Upper lobe of right lung (tissue), 1 donor: ENCODE measurements at regions not wholly inside any gene's neighbourhood (a gene's known extent, or its start where the extent isn't known, plus 50 kb on each side); places are given as distances from the start of the nearest gene placed in this dataset.

Experiments used
- ATAC-seq: fragments of 200-7000 bp; cut with Tn5 transposase; one replicate; pipeline ENCODE4 v1.9.1; 2020; ENCODE audit warnings: mild to moderate bottlenecking, moderate library complexity
- DNase-seq: peaks from one replicate; pipeline ENCODE4 v3.0.0-alpha.2; 2020
- H3K27ac ChIP-seq: fragments of 200-600 bp; one replicate; pipeline ENCODE4 v1.8.0; 2022
- H3K27me3 ChIP-seq: fragments of 200-600 bp; one replicate; pipeline ENCODE4 v1.8.0; 2022; ENCODE audit warnings: mild to moderate bottlenecking
- H3K36me3 ChIP-seq: fragments of 200-600 bp; one replicate; pipeline ENCODE4 v1.8.0; 2022
- H3K4me1 ChIP-seq: fragments of 200-600 bp; one replicate; pipeline ENCODE4 v1.8.0; 2022
- H3K4me3 ChIP-seq: fragments of 200-600 bp; one replicate; pipeline ENCODE4 v1.8.0; 2022; ENCODE audit warnings: mild to moderate bottlenecking
- H3K9me3 ChIP-seq: fragments of 200-600 bp; one replicate; pipeline ENCODE4 v1.8.0; 2022
- intact Hi-C: fragments of 100-400 bp; cut with DNase I; formaldehyde crosslinking; loops from one replicate; pipeline ENCODE4 v1.11.0; 2022
- TF ChIP-seq, protein P1 (sequence below): fragments of 200-600 bp; IDR thresholded peaks from one replicate; pipeline ENCODE4 v1.8.0; 2022; ENCODE audit warnings: antibody characterized with exemption
- donor health status: DM: no; HTN: yes; CAD: no; lungs with severe emphysema.

DNA sequence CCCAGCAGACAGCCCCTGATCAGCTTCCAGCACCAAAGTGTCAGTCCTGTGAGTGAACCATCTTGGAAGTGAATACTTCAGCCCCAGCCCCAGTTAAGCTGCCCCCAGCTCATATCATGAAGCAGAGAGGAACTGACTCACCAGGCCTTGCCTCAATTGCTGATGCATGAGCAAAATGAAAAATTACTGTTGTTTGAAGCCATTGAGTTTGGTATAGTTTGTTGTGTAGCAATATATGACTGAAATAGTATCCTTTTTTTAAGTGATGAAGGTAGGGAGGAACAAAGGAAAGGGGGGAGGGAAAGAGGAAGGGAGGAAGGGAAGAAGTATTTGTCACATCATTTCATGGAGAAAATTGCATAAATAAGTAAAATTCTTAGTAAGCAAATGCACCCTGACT is 266.4 kb downstream of the MAFB start:
- Histone ChIP-seq H3K4me1 (no peaks in the 10 kb centered on the region), H3K9me3 (no peaks in the 10 kb centered on the region), H3K36me3 (no peaks in the 10 kb centered on the region), H3K27ac (no peak overlapping the region), H3K4me3 (no peak overlapping the region), H3K27me3 (no peaks in the 10 kb centered on the region)
- intact Hi-C loops, result no loop called here
- ATAC-seq (no peak), DNase-seq (no peak)
- TF ChIP-seq, protein P1, sequence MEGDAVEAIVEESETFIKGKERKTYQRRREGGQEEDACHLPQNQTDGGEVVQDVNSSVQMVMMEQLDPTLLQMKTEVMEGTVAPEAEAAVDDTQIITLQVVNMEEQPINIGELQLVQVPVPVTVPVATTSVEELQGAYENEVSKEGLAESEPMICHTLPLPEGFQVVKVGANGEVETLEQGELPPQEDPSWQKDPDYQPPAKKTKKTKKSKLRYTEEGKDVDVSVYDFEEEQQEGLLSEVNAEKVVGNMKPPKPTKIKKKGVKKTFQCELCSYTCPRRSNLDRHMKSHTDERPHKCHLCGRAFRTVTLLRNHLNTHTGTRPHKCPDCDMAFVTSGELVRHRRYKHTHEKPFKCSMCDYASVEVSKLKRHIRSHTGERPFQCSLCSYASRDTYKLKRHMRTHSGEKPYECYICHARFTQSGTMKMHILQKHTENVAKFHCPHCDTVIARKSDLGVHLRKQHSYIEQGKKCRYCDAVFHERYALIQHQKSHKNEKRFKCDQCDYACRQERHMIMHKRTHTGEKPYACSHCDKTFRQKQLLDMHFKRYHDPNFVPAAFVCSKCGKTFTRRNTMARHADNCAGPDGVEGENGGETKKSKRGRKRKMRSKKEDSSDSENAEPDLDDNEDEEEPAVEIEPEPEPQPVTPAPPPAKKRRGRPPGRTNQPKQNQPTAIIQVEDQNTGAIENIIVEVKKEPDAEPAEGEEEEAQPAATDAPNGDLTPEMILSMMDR, result no peak

DNA sequence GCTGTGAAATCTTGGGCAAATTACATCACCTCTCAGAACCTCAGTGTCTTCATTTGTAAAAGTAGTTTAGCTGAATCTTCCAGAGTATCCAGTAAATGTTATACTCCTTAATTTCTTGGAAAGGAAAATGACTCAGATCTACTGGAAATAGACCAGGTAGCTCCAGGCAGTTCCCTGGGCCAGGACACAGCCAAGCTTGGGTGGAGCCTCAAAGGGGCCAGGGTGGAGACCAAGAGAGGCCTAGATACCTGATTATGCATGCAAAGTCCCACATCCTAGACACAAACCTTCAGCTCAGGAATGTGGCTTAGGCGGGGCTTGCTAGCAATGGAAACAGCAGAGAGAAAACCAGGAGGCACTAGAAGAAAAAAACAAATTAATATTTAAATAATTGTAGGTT is 272.8 kb downstream of the MAFB start:
- no peak for ATAC-seq
- intact Hi-C loops, result no loop called here
- TF ChIP-seq, protein P1, result no peak

DNA sequence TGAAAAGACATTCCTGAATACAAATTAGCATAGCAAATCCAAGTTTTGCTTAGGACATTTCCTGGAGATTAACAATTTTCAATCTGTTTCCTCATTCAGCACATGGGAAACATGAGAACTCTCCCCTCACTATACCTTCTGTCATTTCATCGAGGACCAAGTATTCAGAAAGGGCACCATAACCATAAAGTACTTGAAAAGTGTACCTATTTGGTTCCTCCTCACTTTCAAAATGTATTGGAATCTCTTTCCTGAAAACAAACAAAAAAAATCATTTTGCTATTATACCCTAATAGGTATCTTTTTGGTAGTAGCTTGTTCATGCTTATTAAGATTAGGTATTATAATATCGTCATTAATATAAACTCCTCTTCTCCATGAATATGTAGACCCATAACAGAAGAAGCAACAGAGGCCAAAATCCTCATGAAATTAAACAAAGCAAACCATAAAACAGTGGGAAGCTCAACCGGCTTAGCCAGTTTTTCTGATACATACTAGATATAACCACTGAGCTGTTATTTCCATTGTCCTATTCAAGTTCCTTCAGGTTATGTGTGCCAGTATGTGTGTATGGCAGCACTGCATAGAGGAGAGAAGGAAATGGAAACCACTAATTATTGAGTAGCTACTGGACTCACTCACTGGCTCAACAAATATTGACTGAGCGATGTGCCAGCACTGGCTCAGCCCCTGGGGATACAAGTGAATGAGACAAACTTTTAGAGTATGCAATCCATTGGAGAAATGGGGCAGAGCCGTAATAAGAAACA is 274.0 kb downstream of the MAFB start:
- TF ChIP-seq, protein P1, result no peak
- Histone ChIP-seq H3K27ac (no peak overlapping the region), H3K36me3 (no peaks in the 10 kb centered on the region), H3K9me3 (no peaks in the 10 kb centered on the region), H3K4me3 (no peak overlapping the region), H3K4me1 (no peaks in the 10 kb centered on the region), H3K27me3 (no peaks in the 10 kb centered on the region)
- intact Hi-C loops, result no loop called here
- no peak for ATAC-seq
- DNase-seq, result no peak

More for the DNA sequence above, 272.8 kb downstream of the MAFB start:
- H3K36me3 ChIP-seq, result no peaks in the 10 kb centered on the region
- no peaks in the 10 kb centered on the region for H3K27me3 ChIP-seq
- no peak overlapping the region for H3K27ac ChIP-seq
- no peak for DNase-seq
- no peaks in the 10 kb centered on the region for H3K4me1 ChIP-seq
- H3K9me3 ChIP-seq, result no peaks in the 10 kb centered on the region
- H3K4me3 ChIP-seq, result no peak overlapping the region

DNA sequence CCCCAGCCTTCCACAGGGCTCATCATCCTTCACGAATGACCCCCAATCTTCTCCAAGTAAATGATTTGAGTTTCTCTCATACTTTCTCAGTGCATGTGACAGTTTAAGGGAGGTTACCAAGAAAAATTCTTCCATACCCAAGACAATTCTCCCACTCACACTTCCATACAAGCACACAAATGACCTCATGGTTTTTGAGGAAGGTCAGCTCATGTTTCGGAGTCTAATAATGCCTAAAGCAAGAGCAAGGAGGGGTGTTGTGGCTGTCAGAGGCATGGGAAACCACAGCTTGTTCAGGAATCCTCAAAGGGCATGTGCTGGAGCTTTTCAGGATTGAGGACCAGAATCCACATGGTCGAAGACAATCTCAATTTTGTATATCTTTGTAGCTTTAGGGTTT is 279.0 kb downstream of the MAFB start:
- no peak for ATAC-seq
- intact Hi-C loops, result no loop called here
- TF ChIP-seq, protein P1, result no peak

DNA sequence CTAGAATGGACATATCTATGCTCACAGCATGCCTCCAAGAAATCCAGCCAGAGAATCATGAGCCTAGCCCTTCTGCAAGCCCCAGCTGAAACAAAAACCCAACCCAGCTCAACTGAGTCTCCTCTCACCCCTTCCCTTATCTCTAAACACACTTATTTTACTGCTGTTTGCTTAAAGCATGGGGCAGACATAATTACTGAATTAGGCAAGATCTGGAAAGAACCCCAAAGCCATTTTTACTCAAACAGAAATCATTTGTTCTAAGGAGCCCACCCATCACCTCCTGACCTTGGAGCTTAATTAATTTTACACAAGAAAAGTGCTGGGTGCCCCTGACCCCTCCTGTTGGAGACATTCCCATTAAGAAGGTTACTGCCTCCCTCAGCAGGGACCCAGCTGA is 291.6 kb downstream of the MAFB start:
- Histone ChIP-seq H3K27me3 (no peaks in the 10 kb centered on the region), H3K36me3 (no peaks in the 10 kb centered on the region), H3K9me3 (no peaks in the 10 kb centered on the region), H3K4me3 (no peak overlapping the region), H3K4me1 (no peaks in the 10 kb centered on the region), H3K27ac (no peak overlapping the region)
- no peak for DNase-seq
- TF ChIP-seq, protein P1, result no peak
- no peak for ATAC-seq
- intact Hi-C loops, result no loop called here

More for the DNA sequence above, 279.0 kb downstream of the MAFB start:
- no peak overlapping the region for H3K4me3 ChIP-seq
- H3K9me3 ChIP-seq, result no peaks in the 10 kb centered on the region
- H3K27me3 ChIP-seq, result no peaks in the 10 kb centered on the region
- no peak for DNase-seq
- H3K27ac ChIP-seq, result no peak overlapping the region
- no peaks in the 10 kb centered on the region for H3K4me1 ChIP-seq
- no peaks in the 10 kb centered on the region for H3K36me3 ChIP-seq
